ENCODE measurements at regions not wholly inside any gene's neighbourhood (a gene's known extent, or its start where the extent isn't known, plus 50 kb on each side); places are given as distances from the start of the nearest gene placed in this dataset.

DNA sequence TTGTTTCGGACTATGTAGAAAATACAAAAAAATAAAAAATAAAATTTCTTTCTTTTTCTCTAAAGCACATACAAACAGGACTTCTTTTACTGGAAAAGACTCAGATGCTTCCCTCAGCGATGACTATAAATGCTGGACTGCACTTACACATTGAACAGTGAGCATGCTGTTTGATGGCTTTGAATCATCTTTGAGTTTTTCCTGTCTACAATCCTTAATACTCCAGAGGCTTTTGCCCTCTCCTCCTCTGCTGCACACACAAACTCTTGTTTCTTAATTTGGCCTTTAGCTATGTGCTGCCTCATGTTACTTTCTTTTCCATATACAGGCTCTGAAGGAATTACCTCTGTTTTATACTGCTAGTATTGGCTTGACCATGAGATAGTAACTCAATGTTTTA is 575.1 kb downstream of the EPHA3 start:
- TF ChIP-seq POLR2A (IDR thresholded peaks at IDR 0.05) = no peak
- TF ChIP-seq, protein P1, sequence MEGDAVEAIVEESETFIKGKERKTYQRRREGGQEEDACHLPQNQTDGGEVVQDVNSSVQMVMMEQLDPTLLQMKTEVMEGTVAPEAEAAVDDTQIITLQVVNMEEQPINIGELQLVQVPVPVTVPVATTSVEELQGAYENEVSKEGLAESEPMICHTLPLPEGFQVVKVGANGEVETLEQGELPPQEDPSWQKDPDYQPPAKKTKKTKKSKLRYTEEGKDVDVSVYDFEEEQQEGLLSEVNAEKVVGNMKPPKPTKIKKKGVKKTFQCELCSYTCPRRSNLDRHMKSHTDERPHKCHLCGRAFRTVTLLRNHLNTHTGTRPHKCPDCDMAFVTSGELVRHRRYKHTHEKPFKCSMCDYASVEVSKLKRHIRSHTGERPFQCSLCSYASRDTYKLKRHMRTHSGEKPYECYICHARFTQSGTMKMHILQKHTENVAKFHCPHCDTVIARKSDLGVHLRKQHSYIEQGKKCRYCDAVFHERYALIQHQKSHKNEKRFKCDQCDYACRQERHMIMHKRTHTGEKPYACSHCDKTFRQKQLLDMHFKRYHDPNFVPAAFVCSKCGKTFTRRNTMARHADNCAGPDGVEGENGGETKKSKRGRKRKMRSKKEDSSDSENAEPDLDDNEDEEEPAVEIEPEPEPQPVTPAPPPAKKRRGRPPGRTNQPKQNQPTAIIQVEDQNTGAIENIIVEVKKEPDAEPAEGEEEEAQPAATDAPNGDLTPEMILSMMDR (IDR thresholded peaks at IDR 0.05) = no peak

Data from Peyer's patch (tissue), 4 donors.